K562 (cell line): ENCODE measurements at regions not wholly inside any gene's neighbourhood (a gene's known extent, or its start where the extent isn't known, plus 50 kb on each side); places are given as distances from the start of the nearest gene placed in this dataset.

Experiments
- ATF4 ChIP-seq: fragments of 450-650 bp; formaldehyde crosslinking; IDR thresholded peaks from 2 replicates; pipeline ENCODE4 v1.4.0; 2022; ENCODE audit warnings: mild to moderate bottlenecking, moderate library complexity
- CUX1 ChIP-seq: fragments of 200-800 bp; sonication (Bioruptor generic); IDR thresholded peaks from 2 replicates; pipeline ENCODE4 v1.6.1; 2016; ENCODE audit warnings: missing genetic modification characterization, missing compliant biosample characterization

- TF ChIP-seq CUX1 (CRISPR knock-in tag) (no peak), ATF4 (CRISPR knock-in tag) (no peak)
Observed at GRCh38 chr16:85345129-85345639, 232.9 kb upstream of the CIBAR2 start (continued).
